Breast epithelium (tissue), 4 donors: ENCODE measurements at regions not wholly inside any gene's neighbourhood (a gene's known extent, or its start where the extent isn't known, plus 50 kb on each side); places are given as distances from the start of the nearest gene placed in this dataset.

Experiments
- DNase-seq, 2 donors: peaks; one replicate each; pipeline ENCODE4 v3.0.0-alpha.2; 2019; ENCODE audit warnings: low spot score in 2 of 2
- H3K27ac ChIP-seq, 2 donors: fragments of 200-600 bp; sonication (generic) in 1 of 2; one replicate each; pipeline ENCODE4 v1.5.1; 2016 to 2019; ENCODE audit warnings: mild to moderate bottlenecking in 1 of 2
- H3K27me3 ChIP-seq, 2 donors: fragments of 200-600 bp; sonication (generic) in 1 of 2; one replicate each; pipeline versions ENCODE4 v1.5.1 to v1.6.0; 2017 to 2019; ENCODE audit warnings: control low read depth in 1 of 2, mild to moderate bottlenecking in 1 of 2
- H3K36me3 ChIP-seq: fragments of 200-600 bp; one replicate; pipeline ENCODE4 v1.5.1; 2019
- H3K4me1 ChIP-seq, 2 donors: fragments of 200-600 bp; sonication (generic); one replicate each; pipeline ENCODE4 v1.5.1; 2016 to 2019; ENCODE audit warnings: control low read depth in 1 of 2
- H3K4me3 ChIP-seq, 3 donors: fragments of 200-600 bp; sonication (generic); 1 replicate in 2 of 3; 2 replicates in 1 of 3; pipeline ENCODE4 v1.5.1; 2016 to 2019; ENCODE audit warnings: mild to moderate bottlenecking in 3 of 3, moderate library complexity in 2 of 3
- H3K9me3 ChIP-seq, 2 donors: fragments of 200-600 bp; sonication (generic) in 1 of 2; one replicate each; pipeline ENCODE4 v1.5.1; 2016 to 2019; ENCODE audit warnings: control low read depth in 1 of 2
- CTCF ChIP-seq, 3 donors: fragments of 450-650 bp; IDR thresholded peaks; one replicate each; pipeline ENCODE4 v1.5.1; 2016 to 2017; ENCODE audit warnings: antibody characterized with exemption in 3 of 3, mild to moderate bottlenecking in 3 of 3, moderate library complexity in 3 of 3
- POLR2A ChIP-seq: fragments of 450-650 bp; IDR thresholded peaks from one replicate; pipeline ENCODE4 v1.6.1; 2016; ENCODE audit warnings: antibody characterized with exemption, mild to moderate bottlenecking, moderate library complexity
- POLR2AphosphoS5 ChIP-seq, 3 donors: sonication (generic); formaldehyde crosslinking; IDR thresholded peaks; one replicate each; pipeline ENCODE4 v1.6.1; 2017; ENCODE audit warnings: antibody characterized with exemption in 3 of 3
- intact Hi-C: fragments of 100-400 bp; cut with DNase I; formaldehyde crosslinking; loops from one replicate; pipeline ENCODE4 v1.15.1; 2023; ENCODE audit warnings: low total_unique reads

GRCh38 chr20:5426026-5426425 lies 109.3 kb upstream of the PROKR2 start:
- H3K4me3 ChIP-seq, result no peak overlapping the region
- DNase-seq, result no peak
- no peak overlapping the region for H3K27ac ChIP-seq
- H3K9me3 ChIP-seq, result peaks cover 0 to 4% of the 10 kb centered on the region in 2 donors
- no peaks in the 10 kb centered on the region for H3K36me3 ChIP-seq
- no peaks in the 10 kb centered on the region for H3K4me1 ChIP-seq
- no peak for TF ChIP-seq POLR2A
- no peak for TF ChIP-seq POLR2AphosphoS5 (IDR thresholded peaks at IDR 0.05)
- TF ChIP-seq CTCF (IDR thresholded peaks at IDR 0.05), result no peak
- no peaks in the 10 kb centered on the region for H3K27me3 ChIP-seq
- intact Hi-C loops, result no loop called here

- Histone ChIP-seq H3K27me3 (no peaks in the 10 kb centered on the region), H3K36me3 (no peaks in the 10 kb centered on the region), H3K4me1 (no peaks in the 10 kb centered on the region), H3K4me3 (no peak overlapping the region), H3K9me3 (no peaks in the 10 kb centered on the region), H3K27ac (no peak overlapping the region)
- intact Hi-C loops, result no loop called here
- no peak for TF ChIP-seq POLR2A
- no peak for TF ChIP-seq CTCF (IDR thresholded peaks at IDR 0.05)
- no peak for TF ChIP-seq POLR2AphosphoS5 (IDR thresholded peaks at IDR 0.05)
- DNase-seq, result no peak
Measured at GRCh38 chr20:5416086-5416485, 99.3 kb upstream of the PROKR2 start.

- no peaks in the 10 kb centered on the region for H3K9me3 ChIP-seq
- H3K36me3 ChIP-seq, result no peaks in the 10 kb centered on the region
- DNase-seq, result no peak
- no peak overlapping the region for H3K4me3 ChIP-seq
- TF ChIP-seq POLR2AphosphoS5 (IDR thresholded peaks at IDR 0.05) (no peak), POLR2A (no peak), CTCF (IDR thresholded peaks at IDR 0.05) (no peak)
- H3K27me3 ChIP-seq, result no peaks in the 10 kb centered on the region
- intact Hi-C loops, result no loop called here
- H3K4me1 ChIP-seq, result no peaks in the 10 kb centered on the region
- H3K27ac ChIP-seq, result no peak overlapping the region
Measured at GRCh38 chr20:5413394-5413793, 96.6 kb upstream of the PROKR2 start.

- Histone ChIP-seq H3K4me1 (no peaks in the 10 kb centered on the region), H3K36me3 (no peaks in the 10 kb centered on the region), H3K9me3 (no peaks in the 10 kb centered on the region), H3K27me3 (no peaks in the 10 kb centered on the region), H3K4me3 (no peak overlapping the region), H3K27ac (no peak overlapping the region)
- DNase-seq, result no peak
- intact Hi-C loops, result no loop called here
- TF ChIP-seq CTCF (IDR thresholded peaks at IDR 0.05), result no peak
- TF ChIP-seq POLR2A, result no peak
- TF ChIP-seq POLR2AphosphoS5 (IDR thresholded peaks at IDR 0.05), result no peak
Measured at GRCh38 chr20:5410470-5410869, 93.7 kb upstream of the PROKR2 start.

GRCh38 chr20:5402903-5403531 lies 86.3 kb upstream of the PROKR2 start:
- Histone ChIP-seq H3K4me3 (no peak overlapping the region), H3K27ac (no peak overlapping the region), H3K9me3 (peaks cover 6 to 14% of the 10 kb centered on the region in 2 donors), H3K36me3 (no peaks in the 10 kb centered on the region), H3K4me1 (no peaks in the 10 kb centered on the region), H3K27me3 (no peaks in the 10 kb centered on the region)
- no peak for DNase-seq
- intact Hi-C loops, result no loop called here
- TF ChIP-seq CTCF (IDR thresholded peaks at IDR 0.05), result no peak
- no peak for TF ChIP-seq POLR2AphosphoS5 (IDR thresholded peaks at IDR 0.05)
- no peak for TF ChIP-seq POLR2A
